Upper lobe of left lung (tissue), 6 donors: ENCODE measurements at regions not wholly inside any gene's neighbourhood (a gene's known extent, or its start where the extent isn't known, plus 50 kb on each side); places are given as distances from the start of the nearest gene placed in this dataset.

Source experiments
- ATAC-seq, 2 donors: fragments of 200-7000 bp; cut with Tn5 transposase; one replicate each; pipeline ENCODE4 v1.9.1; 2022; ENCODE audit warnings: mild to moderate bottlenecking in 2 of 2, moderate library complexity in 2 of 2; ENCODE audit not compliant: low FRiP score in 2 of 2
- DNase-seq, 2 donors: peaks; one replicate each; pipeline ENCODE4 v3.0.0-alpha.2; 2019 to 2020
- H3K27ac ChIP-seq, 4 donors: fragments of 200-600 bp; sonication (generic); one replicate each; pipeline ENCODE4 v1.5.1; 2016 to 2019
- H3K27me3 ChIP-seq, 4 donors: fragments of 200-600 bp; sonication (generic); one replicate each; pipeline ENCODE4 v1.5.1; 2017 to 2019
- H3K36me3 ChIP-seq, 4 donors: fragments of 200-600 bp; sonication (generic); one replicate each; pipeline ENCODE4 v1.5.1; 2016 to 2019
- H3K4me1 ChIP-seq, 4 donors: fragments of 200-600 bp; sonication (generic); one replicate each; pipeline ENCODE4 v1.5.1; 2018 to 2019
- H3K4me3 ChIP-seq, 4 donors: fragments of 200-600 bp; sonication (generic); one replicate each; pipeline ENCODE4 v1.5.1; 2017 to 2019; ENCODE audit warnings: mild to moderate bottlenecking in 2 of 4, moderate library complexity in 1 of 4
- H3K9me3 ChIP-seq, 4 donors: fragments of 200-600 bp; sonication (generic); one replicate each; pipeline ENCODE4 v1.5.1; 2018 to 2019
- EP300 ChIP-seq, 4 donors: sonication (generic); formaldehyde crosslinking; IDR thresholded peaks; one replicate each; pipeline ENCODE4 v1.5.1; 2017; ENCODE audit warnings: antibody characterized with exemption in 4 of 4, control low read depth in 2 of 4
- POLR2A ChIP-seq, 4 donors: fragments of 450-650 bp; IDR thresholded peaks; one replicate each; pipeline ENCODE4 v1.5.1; 2016 to 2017; ENCODE audit warnings: antibody characterized with exemption in 4 of 4, mild to moderate bottlenecking in 2 of 4
- POLR2AphosphoS5 ChIP-seq, 2 donors: sonication (generic); formaldehyde crosslinking; IDR thresholded peaks; one replicate each; pipeline ENCODE4 v1.5.1; 2017; ENCODE audit warnings: antibody characterized with exemption in 2 of 2
- WGBS, 2 donors: methylation state at CpG; one replicate each; pipeline ENCODE4 v1.1.5; 2017 to 2018; 5-methylcytosine and 5-hydroxymethylcytosine counted together
- TF ChIP-seq, protein P1 (sequence below), 6 experiments: fragments of 450-650 bp in 4 of 6; fragments of 200-600 bp in 2 of 6; sonication (generic) in 2 of 6; IDR thresholded peaks; one replicate each; pipeline ENCODE4 v1.5.1; 2016 to 2019; ENCODE audit warnings: antibody characterized with exemption in 6 of 6
- donor health status: DM: no; HTN: no; CAD: no; lungs with moderate emphysema.
- donor health status: DM: no; HTN: yes; CAD: no; lungs with severe emphysema.

DNA sequence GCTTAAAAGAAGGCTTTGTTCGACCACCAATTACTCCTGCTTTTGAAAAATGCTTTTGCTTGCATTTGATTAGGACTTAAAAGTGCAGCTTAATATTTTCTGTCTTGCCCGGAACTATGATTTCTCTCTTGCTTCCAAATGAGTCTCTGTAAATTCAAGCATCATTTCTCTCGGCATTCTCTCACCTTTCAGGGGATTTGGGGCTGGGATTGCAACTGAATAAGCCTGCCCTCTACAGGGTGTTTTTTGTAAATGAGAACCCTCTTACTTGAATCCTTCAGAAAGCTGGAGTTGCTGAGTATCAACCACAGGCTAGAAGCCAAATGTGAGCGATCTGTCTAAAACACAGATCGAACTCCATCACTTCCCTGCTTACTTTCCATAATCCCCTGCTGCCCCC is 234.6 kb downstream of the TMEM114 start:
- Histone ChIP-seq H3K9me3 (no peaks in the 10 kb centered on the region), H3K27ac (no peak overlapping the region), H3K4me3 (no peak overlapping the region), H3K36me3 (no peaks in the 10 kb centered on the region), H3K4me1 (no peaks in the 10 kb centered on the region), H3K27me3 (no peaks in the 10 kb centered on the region)
- no peak for ATAC-seq
- no peak for TF ChIP-seq EP300 (IDR thresholded peaks at IDR 0.05)
- no peak for TF ChIP-seq POLR2A (IDR thresholded peaks at IDR 0.05)
- TF ChIP-seq POLR2AphosphoS5 (IDR thresholded peaks at IDR 0.05), result no peak
- TF ChIP-seq, protein P1, sequence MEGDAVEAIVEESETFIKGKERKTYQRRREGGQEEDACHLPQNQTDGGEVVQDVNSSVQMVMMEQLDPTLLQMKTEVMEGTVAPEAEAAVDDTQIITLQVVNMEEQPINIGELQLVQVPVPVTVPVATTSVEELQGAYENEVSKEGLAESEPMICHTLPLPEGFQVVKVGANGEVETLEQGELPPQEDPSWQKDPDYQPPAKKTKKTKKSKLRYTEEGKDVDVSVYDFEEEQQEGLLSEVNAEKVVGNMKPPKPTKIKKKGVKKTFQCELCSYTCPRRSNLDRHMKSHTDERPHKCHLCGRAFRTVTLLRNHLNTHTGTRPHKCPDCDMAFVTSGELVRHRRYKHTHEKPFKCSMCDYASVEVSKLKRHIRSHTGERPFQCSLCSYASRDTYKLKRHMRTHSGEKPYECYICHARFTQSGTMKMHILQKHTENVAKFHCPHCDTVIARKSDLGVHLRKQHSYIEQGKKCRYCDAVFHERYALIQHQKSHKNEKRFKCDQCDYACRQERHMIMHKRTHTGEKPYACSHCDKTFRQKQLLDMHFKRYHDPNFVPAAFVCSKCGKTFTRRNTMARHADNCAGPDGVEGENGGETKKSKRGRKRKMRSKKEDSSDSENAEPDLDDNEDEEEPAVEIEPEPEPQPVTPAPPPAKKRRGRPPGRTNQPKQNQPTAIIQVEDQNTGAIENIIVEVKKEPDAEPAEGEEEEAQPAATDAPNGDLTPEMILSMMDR (IDR thresholded peaks at IDR 0.05), result no peak
- 29 to 43% methylated on average over 5 of the region's 5 CpGs for WGBS, 2 donors
- DNase-seq, result no peak

DNA sequence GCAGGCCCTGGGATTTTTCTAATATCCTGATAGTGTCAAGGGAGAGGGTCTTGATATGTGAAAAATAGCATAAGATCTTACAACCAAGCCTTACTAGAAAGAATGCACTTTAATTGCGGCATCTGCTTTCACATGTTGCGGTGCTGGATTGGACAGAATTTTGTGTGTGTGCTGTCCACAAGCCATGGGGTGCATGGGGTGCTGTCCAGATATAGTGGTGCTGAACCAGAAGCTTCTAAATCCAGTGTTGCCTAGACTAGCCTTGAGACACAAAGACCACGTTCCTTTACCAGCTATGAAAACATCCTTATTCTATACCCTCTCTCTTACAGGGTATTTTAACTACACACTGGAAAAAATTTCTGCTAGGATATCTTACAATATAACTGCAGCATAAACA is 244.0 kb downstream of the TMEM114 start:
- WGBS, 2 donors, result 56 to 61% methylated on average over 3 of the region's 3 CpGs
- Histone ChIP-seq H3K27me3 (no peaks in the 10 kb centered on the region), H3K9me3 (no peaks in the 10 kb centered on the region), H3K4me1 (no peaks in the 10 kb centered on the region), H3K4me3 (no peak overlapping the region), H3K27ac (no peak overlapping the region), H3K36me3 (no peaks in the 10 kb centered on the region)
- TF ChIP-seq, protein P1 (IDR thresholded peaks at IDR 0.05), result no peak
- no peak for ATAC-seq
- DNase-seq, result no peak

DNA sequence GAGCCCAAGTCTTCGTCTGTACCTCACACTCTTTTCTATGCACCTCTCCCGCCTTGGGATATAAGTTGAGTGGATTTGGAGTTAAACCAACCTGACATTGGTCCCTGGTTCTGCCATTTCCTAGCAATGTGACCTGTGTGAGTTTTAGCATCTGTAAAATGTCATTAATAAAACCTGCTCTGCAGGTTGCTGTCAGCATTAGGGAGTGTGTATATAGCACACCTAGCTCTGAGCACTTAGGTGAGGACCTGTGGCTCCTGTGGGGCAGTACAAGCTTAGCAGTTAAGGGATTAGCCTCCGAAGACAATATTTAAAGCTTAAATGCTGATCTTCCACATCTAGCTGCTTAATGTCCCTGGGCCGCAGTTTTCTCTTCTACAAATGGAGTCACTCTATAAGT is 248.0 kb downstream of the TMEM114 start:
- Histone ChIP-seq H3K36me3 (no peaks in the 10 kb centered on the region), H3K4me3 (no peak overlapping the region), H3K4me1 (no peaks in the 10 kb centered on the region), H3K27ac (no peak overlapping the region), H3K9me3 (peaks cover 0 to 3% (median 0%) of the 10 kb centered on the region in 4 donors), H3K27me3 (no peaks in the 10 kb centered on the region)
- TF ChIP-seq EP300 (IDR thresholded peaks at IDR 0.05) (no peak), POLR2A (IDR thresholded peaks at IDR 0.05) (no peak), POLR2AphosphoS5 (IDR thresholded peaks at IDR 0.05) (no peak)
- TF ChIP-seq, protein P1 (IDR thresholded peaks at IDR 0.05), result no peak
- no peak for DNase-seq
- 78 to 83% methylated on average over 4 of the region's 4 CpGs for WGBS, 2 donors
- ATAC-seq, result no peak

DNA sequence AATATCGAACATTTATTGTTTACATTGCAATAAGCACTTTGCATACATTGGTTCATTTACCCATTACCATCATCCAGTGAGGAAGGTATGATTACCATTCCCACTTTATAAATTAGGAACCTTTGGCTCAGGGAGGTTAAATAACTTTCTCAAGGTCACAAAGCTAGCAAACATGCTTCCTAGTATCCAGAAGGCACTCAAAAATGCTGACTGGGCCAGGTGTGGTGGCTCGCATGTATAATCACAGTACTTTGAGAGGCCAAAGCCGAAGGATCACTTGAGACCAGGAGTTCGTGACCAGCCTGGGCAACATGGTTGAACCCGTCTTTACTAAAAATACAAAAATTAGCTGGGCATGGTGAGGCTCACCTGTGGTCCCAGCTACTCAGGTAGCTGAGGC is 259.6 kb downstream of the TMEM114 start:
- WGBS, 2 donors, result 84% methylated on average over 4 to 5 of the region's 5 CpGs
- no peak for ATAC-seq

DNA sequence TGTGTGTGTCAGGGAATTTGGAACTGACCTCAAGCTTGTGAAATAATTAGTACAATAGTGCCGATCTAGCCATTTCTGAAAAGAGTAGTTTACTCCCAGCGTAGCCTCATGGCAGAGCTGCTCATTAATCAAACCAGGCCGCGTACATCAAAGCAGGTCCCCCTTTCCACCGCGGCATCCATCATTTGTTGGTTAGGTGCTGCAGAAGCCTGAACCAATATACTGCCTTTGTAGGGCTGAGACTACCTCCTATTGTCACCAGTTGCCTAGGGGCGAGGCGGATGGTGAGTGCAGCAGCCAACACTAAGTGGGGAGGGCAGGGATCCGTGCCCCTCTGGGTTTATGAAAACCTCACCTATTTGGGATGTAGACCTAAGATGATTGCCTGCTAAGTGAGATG is 264.1 kb downstream of the TMEM114 start:
- no peak for TF ChIP-seq POLR2AphosphoS5 (IDR thresholded peaks at IDR 0.05)
- TF ChIP-seq POLR2A (IDR thresholded peaks at IDR 0.05), result no peak
- TF ChIP-seq EP300 (IDR thresholded peaks at IDR 0.05), result no peak
- TF ChIP-seq, protein P1 (IDR thresholded peaks at IDR 0.05), result no peak
- H3K27me3 ChIP-seq, result no peaks in the 10 kb centered on the region
- H3K27ac ChIP-seq, result no peak overlapping the region
- 52 to 80% methylated on average over 9 of the region's 9 CpGs for WGBS, 2 donors
- H3K9me3 ChIP-seq, result peaks cover 0 to 3% (median 0%) of the 10 kb centered on the region in 4 donors
- H3K36me3 ChIP-seq, result no peaks in the 10 kb centered on the region
- H3K4me1 ChIP-seq, result no peaks in the 10 kb centered on the region
- DNase-seq (no peak), ATAC-seq (no peak)
- no peak overlapping the region for H3K4me3 ChIP-seq

More for the DNA sequence above, 259.6 kb downstream of the TMEM114 start:
- Histone ChIP-seq H3K36me3 (no peaks in the 10 kb centered on the region), H3K4me3 (no peak overlapping the region), H3K27me3 (no peaks in the 10 kb centered on the region), H3K27ac (no peak overlapping the region), H3K9me3 (peaks cover 0 to 3% (median 0%) of the 10 kb centered on the region in 4 donors), H3K4me1 (no peaks in the 10 kb centered on the region)
- no peak for DNase-seq
- TF ChIP-seq POLR2A (IDR thresholded peaks at IDR 0.05) (no peak), POLR2AphosphoS5 (IDR thresholded peaks at IDR 0.05) (no peak), EP300 (IDR thresholded peaks at IDR 0.05) (no peak)
- TF ChIP-seq, protein P1 (IDR thresholded peaks at IDR 0.05), result no peak
